Mucosa of stomach (tissue), 1 donor: ENCODE measurements at regions not wholly inside any gene's neighbourhood (a gene's known extent, or its start where the extent isn't known, plus 50 kb on each side); places are given as distances from the start of the nearest gene placed in this dataset.

Experiments
- H3K27me3 ChIP-seq: one replicate; pipeline ENCODE4 v1.7.0; 2013; ENCODE audit warnings: mild to moderate bottlenecking, low read length; ENCODE audit not compliant: control insufficient read depth, insufficient read depth
- H3K36me3 ChIP-seq: one replicate; pipeline ENCODE4 v1.7.0; 2013; ENCODE audit warnings: low read length; ENCODE audit not compliant: control insufficient read depth, insufficient read depth
- H3K4me1 ChIP-seq: one replicate; pipeline ENCODE4 v1.7.0; 2013; ENCODE audit warnings: mild to moderate bottlenecking, low read length; ENCODE audit not compliant: control insufficient read depth, insufficient read depth
- H3K4me3 ChIP-seq: one replicate; pipeline ENCODE4 v1.7.0; 2013; ENCODE audit warnings: low read length
- H3K9ac ChIP-seq: one replicate; pipeline ENCODE4 v1.7.0; 2013; ENCODE audit warnings: mild to moderate bottlenecking, low read length, moderate library complexity
- H3K9me3 ChIP-seq: one replicate; pipeline ENCODE4 v1.7.0; 2013; ENCODE audit warnings: mild to moderate bottlenecking, low read length, moderate library complexity; ENCODE audit not compliant: control insufficient read depth
- donor health status: Pancreatic carcinoma.

- no peaks in the 10 kb centered on the region for H3K9me3 ChIP-seq
- H3K36me3 ChIP-seq, result no peaks in the 10 kb centered on the region
- H3K27me3 ChIP-seq, result no peaks in the 10 kb centered on the region
- H3K4me3 ChIP-seq, result no peak overlapping the region
- H3K9ac ChIP-seq, result no peak overlapping the region
- no peaks in the 10 kb centered on the region for H3K4me1 ChIP-seq
These were observed 440.0 kb downstream of the USP25 start for GRCh38 chr21:16169779-16170178.

GRCh38 chr21:16176570-16176969, 446.8 kb downstream of the USP25 start:
- H3K4me1 ChIP-seq, result no peaks in the 10 kb centered on the region
- H3K36me3 ChIP-seq, result no peaks in the 10 kb centered on the region
- no peak overlapping the region for H3K9ac ChIP-seq
- H3K9me3 ChIP-seq, result no peaks in the 10 kb centered on the region
- no peaks in the 10 kb centered on the region for H3K27me3 ChIP-seq
- H3K4me3 ChIP-seq, result no peak overlapping the region

GRCh38 chr21:16177532-16177931, 447.8 kb downstream of the USP25 start:
- Histone ChIP-seq H3K4me1 (no peaks in the 10 kb centered on the region), H3K9ac (no peak overlapping the region), H3K36me3 (no peaks in the 10 kb centered on the region), H3K27me3 (no peaks in the 10 kb centered on the region), H3K9me3 (no peaks in the 10 kb centered on the region), H3K4me3 (no peak overlapping the region)

GRCh38 chr21:16179773-16180172, 450.0 kb downstream of the USP25 start:
- Histone ChIP-seq H3K9me3 (no peaks in the 10 kb centered on the region), H3K4me1 (no peaks in the 10 kb centered on the region)

GRCh38 chr21:16180614-16181013, 450.8 kb downstream of the USP25 start:
- H3K9ac ChIP-seq, result no peak overlapping the region
- no peaks in the 10 kb centered on the region for H3K27me3 ChIP-seq
- H3K9me3 ChIP-seq, result no peaks in the 10 kb centered on the region
- H3K36me3 ChIP-seq, result no peaks in the 10 kb centered on the region
- H3K4me1 ChIP-seq, result no peaks in the 10 kb centered on the region
- H3K4me3 ChIP-seq, result no peak overlapping the region

More at GRCh38 chr21:16179773-16180172, 450.0 kb downstream of the USP25 start:
- Histone ChIP-seq H3K36me3 (no peaks in the 10 kb centered on the region), H3K9ac (no peak overlapping the region), H3K27me3 (no peaks in the 10 kb centered on the region), H3K4me3 (no peak overlapping the region)

GRCh38 chr21:16181018-16181417, 451.2 kb downstream of the USP25 start:
- no peak overlapping the region for H3K9ac ChIP-seq

GRCh38 chr21:16185766-16186165, 456.0 kb downstream of the USP25 start:
- H3K9ac ChIP-seq, result no peak overlapping the region

More at GRCh38 chr21:16181018-16181417, 451.2 kb downstream of the USP25 start:
- H3K4me1 ChIP-seq, result no peaks in the 10 kb centered on the region
- H3K4me3 ChIP-seq, result no peak overlapping the region
- no peaks in the 10 kb centered on the region for H3K27me3 ChIP-seq
- H3K9me3 ChIP-seq, result no peaks in the 10 kb centered on the region
- H3K36me3 ChIP-seq, result no peaks in the 10 kb centered on the region

GRCh38 chr21:16186742-16187141, 457.0 kb downstream of the USP25 start:
- Histone ChIP-seq H3K4me1 (no peaks in the 10 kb centered on the region), H3K9me3 (no peaks in the 10 kb centered on the region), H3K4me3 (no peak overlapping the region), H3K9ac (no peak overlapping the region), H3K27me3 (no peaks in the 10 kb centered on the region), H3K36me3 (no peaks in the 10 kb centered on the region)

More at GRCh38 chr21:16185766-16186165, 456.0 kb downstream of the USP25 start:
- H3K36me3 ChIP-seq, result no peaks in the 10 kb centered on the region
- H3K27me3 ChIP-seq, result no peaks in the 10 kb centered on the region
- H3K9me3 ChIP-seq, result no peaks in the 10 kb centered on the region
- H3K4me3 ChIP-seq, result no peak overlapping the region
- H3K4me1 ChIP-seq, result no peaks in the 10 kb centered on the region

- no peak overlapping the region for H3K9ac ChIP-seq
- no peak overlapping the region for H3K4me3 ChIP-seq
- no peaks in the 10 kb centered on the region for H3K4me1 ChIP-seq
- H3K36me3 ChIP-seq, result no peaks in the 10 kb centered on the region
- H3K27me3 ChIP-seq, result no peaks in the 10 kb centered on the region
- H3K9me3 ChIP-seq, result no peaks in the 10 kb centered on the region
These were observed 458.0 kb downstream of the USP25 start for GRCh38 chr21:16187603-16188301.

- no peaks in the 10 kb centered on the region for H3K27me3 ChIP-seq
- no peaks in the 10 kb centered on the region for H3K36me3 ChIP-seq
- H3K4me3 ChIP-seq, result no peak overlapping the region
- no peaks in the 10 kb centered on the region for H3K9me3 ChIP-seq
- no peaks in the 10 kb centered on the region for H3K4me1 ChIP-seq
- no peak overlapping the region for H3K9ac ChIP-seq
These were observed 463.1 kb downstream of the USP25 start for GRCh38 chr21:16192902-16193301.

- H3K4me3 ChIP-seq, result no peak overlapping the region
- no peaks in the 10 kb centered on the region for H3K36me3 ChIP-seq
- no peaks in the 10 kb centered on the region for H3K9me3 ChIP-seq
- no peaks in the 10 kb centered on the region for H3K27me3 ChIP-seq
- H3K9ac ChIP-seq, result no peak overlapping the region
- no peaks in the 10 kb centered on the region for H3K4me1 ChIP-seq
These were observed 463.8 kb downstream of the USP25 start for GRCh38 chr21:16193496-16194094.

GRCh38 chr21:16194095-16194787, 464.5 kb downstream of the USP25 start:
- Histone ChIP-seq H3K9me3 (no peaks in the 10 kb centered on the region), H3K4me1 (no peaks in the 10 kb centered on the region), H3K27me3 (no peaks in the 10 kb centered on the region), H3K9ac (peak overlapping the region; percentile 23), H3K36me3 (no peaks in the 10 kb centered on the region), H3K4me3 (no peak overlapping the region)
